Neural cell (in vitro differentiated cells): ENCODE measurements at regions not wholly inside any gene's neighbourhood (a gene's known extent, or its start where the extent isn't known, plus 50 kb on each side); places are given as distances from the start of the nearest gene placed in this dataset.
"Not testable (repeated sequence)": the region's sequence is repeated elsewhere in the genome, so short reads cannot be mapped to it uniquely, and the experiment has no call there.

Experiments
- H2AFZ ChIP-seq: fragments of 200-600, 300-800 bp; sonication (generic), shearing (Covaris generic); 2 replicates; pipeline ENCODE4 v1.6.0; 2014; ENCODE audit warnings: low read depth, mild to moderate bottlenecking, antibody characterized with exemption, low read length, moderate library complexity
- H3F3A ChIP-seq: fragments of 200-600 bp; shearing (Covaris generic); 2 replicates; pipeline ENCODE4 v1.6.1; 2016; ENCODE audit warnings: mild to moderate bottlenecking, moderate library complexity, mixed read lengths, antibody characterized with exemption, low read length; ENCODE audit not compliant: insufficient read depth, poor library complexity, severe bottlenecking
- H3K27ac ChIP-seq: fragments of 200-600, 300-800 bp; sonication (generic), shearing (Covaris generic); 2 replicates; pipeline ENCODE4 v1.5.1; 2014; ENCODE audit warnings: mild to moderate bottlenecking, low read length, moderate library complexity
- H3K27me3 ChIP-seq: fragments of 300-800, 200-600 bp; sonication (generic), shearing (Covaris generic); 2 replicates; pipeline ENCODE4 v1.6.0; 2014; ENCODE audit warnings: mild to moderate bottlenecking, low read depth, low read length, moderate library complexity; ENCODE audit not compliant: insufficient read depth
- H3K36me3 ChIP-seq: fragments of 300-800, 200-600 bp; sonication (generic), shearing (Covaris generic); 2 replicates; pipeline ENCODE4 v1.5.1; 2014; ENCODE audit warnings: mild to moderate bottlenecking, antibody characterized with exemption, low read length, moderate library complexity; ENCODE audit not compliant: insufficient read depth
- H3K4me2 ChIP-seq: fragments of 300-800, 200-600 bp; sonication (generic), shearing (Covaris generic); 2 replicates; pipeline ENCODE4 v1.6.0; 2014; ENCODE audit warnings: mild to moderate bottlenecking, low read length
- H3K4me3 ChIP-seq: fragments of 300-800, 200-600 bp; sonication (generic), shearing (Covaris generic); 2 replicates; pipeline ENCODE4 v1.5.1; 2014; ENCODE audit warnings: mild to moderate bottlenecking, low read length, moderate library complexity
- H3K79me2 ChIP-seq: fragments of 200-600 bp; shearing (Covaris generic); replicated peaks from 2 replicates; pipeline ENCODE4 v1.6.0; 2014; ENCODE audit warnings: mild to moderate bottlenecking, low read length, moderate library complexity; ENCODE audit not compliant: insufficient read depth
- H3K9ac ChIP-seq: fragments of 300-800, 200-600 bp; sonication (generic), shearing (Covaris generic); 2 replicates; pipeline ENCODE4 v1.6.1; 2016; ENCODE audit warnings: mild to moderate bottlenecking, low read length, mixed read lengths
- H3K9me2 ChIP-seq: fragments of 200-600 bp; shearing (Covaris generic); 2 replicates; pipeline ENCODE4 v1.6.1; 2016; ENCODE audit warnings: mild to moderate bottlenecking, low read length, mixed read lengths; ENCODE audit not compliant: insufficient read depth
- H3K9me3 ChIP-seq: fragments of 200-600, 300-800 bp; sonication (generic), shearing (Covaris generic); 2 replicates; pipeline ENCODE4 v1.6.1; 2016; ENCODE audit warnings: mild to moderate bottlenecking, mixed run types, low read length, moderate library complexity, mixed read lengths
- H4K20me1 ChIP-seq: fragments of 200-600 bp; shearing (Covaris generic); 2 replicates; pipeline ENCODE4 v1.6.1; 2016; ENCODE audit warnings: mild to moderate bottlenecking, mixed run types; ENCODE audit not compliant: insufficient read depth
- EP300 ChIP-seq: fragments of 450-650 bp; conservative IDR thresholded peaks from 2 replicates; pipeline ENCODE4 v1.6.1; 2014; ENCODE audit warnings: antibody characterized with exemption, mild to moderate bottlenecking, moderate library complexity; ENCODE audit not compliant: poor library complexity, severe bottlenecking
- EZH2 ChIP-seq: fragments of 200-600, 300-800 bp; shearing (Covaris generic), sonication (generic); IDR thresholded peaks from 2 replicates; pipeline ENCODE4 v1.6.1; 2014; ENCODE audit warnings: antibody characterized with exemption, low read length, borderline replicate concordance, mild to moderate bottlenecking; ENCODE audit not compliant: insufficient read depth, poor library complexity, severe bottlenecking
- MXI1 ChIP-seq: fragments of 450-650 bp; conservative IDR thresholded peaks from 2 replicates; pipeline ENCODE4 v1.6.1; 2014; ENCODE audit warnings: antibody characterized with exemption, mild to moderate bottlenecking; ENCODE audit not compliant: poor library complexity, severe bottlenecking
- POLR2AphosphoS5 ChIP-seq: IDR thresholded peaks from 2 replicates; pipeline ENCODE4 v1.6.1; 2012
- SMC3 ChIP-seq: fragments of 450-650 bp; conservative IDR thresholded peaks from 2 replicates; pipeline ENCODE4 v1.6.1; 2014; ENCODE audit warnings: antibody characterized with exemption, mild to moderate bottlenecking, moderate library complexity; ENCODE audit not compliant: poor library complexity
- TAF1 ChIP-seq: IDR thresholded peaks from 2 replicates; pipeline ENCODE4 v1.6.1; 2012; ENCODE audit warnings: low read depth
- TF ChIP-seq, protein P1 (sequence below): IDR thresholded peaks from 2 replicates; pipeline ENCODE4 v1.6.1; 2012; ENCODE audit warnings: borderline replicate concordance
- TF ChIP-seq, protein P2 (sequence below): fragments of 450-650 bp; IDR thresholded peaks from 2 replicates; pipeline ENCODE4 v1.5.1; 2014; ENCODE audit warnings: antibody characterized with exemption, mild to moderate bottlenecking, moderate library complexity; ENCODE audit not compliant: poor library complexity, severe bottlenecking

DNA sequence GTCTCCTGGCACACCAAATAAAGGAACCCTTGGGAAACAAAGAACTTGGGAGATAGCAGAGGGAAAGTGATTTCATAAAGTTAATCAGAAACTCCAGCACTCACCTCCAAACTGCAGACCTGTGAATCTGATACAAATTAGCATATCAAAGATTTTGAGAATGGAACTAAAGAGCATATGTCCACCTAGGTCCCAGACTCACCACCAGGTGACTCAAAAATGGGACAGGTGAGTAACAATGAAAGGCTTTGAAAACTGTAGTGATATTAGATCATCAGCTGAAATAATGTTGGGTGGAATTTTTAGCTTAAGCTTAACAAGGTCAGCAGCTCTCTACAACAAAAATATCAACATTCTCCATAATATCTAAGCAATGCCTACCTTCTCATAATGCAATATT is 214.8 kb downstream of the RERGL start:
- Histone ChIP-seq H3F3A (no peaks in the 10 kb centered on the region), H3K9me2 (no peaks in the 10 kb centered on the region), H3K9me3 (no peaks in the 10 kb centered on the region), H3K36me3 (no peaks in the 10 kb centered on the region), H3K4me3 (no peak overlapping the region), H3K27me3 (no peaks in the 10 kb centered on the region), H4K20me1 (no peaks in the 10 kb centered on the region), H3K79me2 (no peaks in the 10 kb centered on the region), H2AFZ (no peak overlapping the region), H3K9ac (no peak overlapping the region), H3K4me2 (no peak overlapping the region), H3K27ac (no peak overlapping the region)
- TF ChIP-seq MXI1 (no peak), EP300 (no peak), TAF1 (no peak), SMC3 (no peak), POLR2AphosphoS5 (no peak), EZH2 (no peak)
- TF ChIP-seq, protein P1, sequence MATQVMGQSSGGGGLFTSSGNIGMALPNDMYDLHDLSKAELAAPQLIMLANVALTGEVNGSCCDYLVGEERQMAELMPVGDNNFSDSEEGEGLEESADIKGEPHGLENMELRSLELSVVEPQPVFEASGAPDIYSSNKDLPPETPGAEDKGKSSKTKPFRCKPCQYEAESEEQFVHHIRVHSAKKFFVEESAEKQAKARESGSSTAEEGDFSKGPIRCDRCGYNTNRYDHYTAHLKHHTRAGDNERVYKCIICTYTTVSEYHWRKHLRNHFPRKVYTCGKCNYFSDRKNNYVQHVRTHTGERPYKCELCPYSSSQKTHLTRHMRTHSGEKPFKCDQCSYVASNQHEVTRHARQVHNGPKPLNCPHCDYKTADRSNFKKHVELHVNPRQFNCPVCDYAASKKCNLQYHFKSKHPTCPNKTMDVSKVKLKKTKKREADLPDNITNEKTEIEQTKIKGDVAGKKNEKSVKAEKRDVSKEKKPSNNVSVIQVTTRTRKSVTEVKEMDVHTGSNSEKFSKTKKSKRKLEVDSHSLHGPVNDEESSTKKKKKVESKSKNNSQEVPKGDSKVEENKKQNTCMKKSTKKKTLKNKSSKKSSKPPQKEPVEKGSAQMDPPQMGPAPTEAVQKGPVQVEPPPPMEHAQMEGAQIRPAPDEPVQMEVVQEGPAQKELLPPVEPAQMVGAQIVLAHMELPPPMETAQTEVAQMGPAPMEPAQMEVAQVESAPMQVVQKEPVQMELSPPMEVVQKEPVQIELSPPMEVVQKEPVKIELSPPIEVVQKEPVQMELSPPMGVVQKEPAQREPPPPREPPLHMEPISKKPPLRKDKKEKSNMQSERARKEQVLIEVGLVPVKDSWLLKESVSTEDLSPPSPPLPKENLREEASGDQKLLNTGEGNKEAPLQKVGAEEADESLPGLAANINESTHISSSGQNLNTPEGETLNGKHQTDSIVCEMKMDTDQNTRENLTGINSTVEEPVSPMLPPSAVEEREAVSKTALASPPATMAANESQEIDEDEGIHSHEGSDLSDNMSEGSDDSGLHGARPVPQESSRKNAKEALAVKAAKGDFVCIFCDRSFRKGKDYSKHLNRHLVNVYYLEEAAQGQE, result no peak
- TF ChIP-seq, protein P2, sequence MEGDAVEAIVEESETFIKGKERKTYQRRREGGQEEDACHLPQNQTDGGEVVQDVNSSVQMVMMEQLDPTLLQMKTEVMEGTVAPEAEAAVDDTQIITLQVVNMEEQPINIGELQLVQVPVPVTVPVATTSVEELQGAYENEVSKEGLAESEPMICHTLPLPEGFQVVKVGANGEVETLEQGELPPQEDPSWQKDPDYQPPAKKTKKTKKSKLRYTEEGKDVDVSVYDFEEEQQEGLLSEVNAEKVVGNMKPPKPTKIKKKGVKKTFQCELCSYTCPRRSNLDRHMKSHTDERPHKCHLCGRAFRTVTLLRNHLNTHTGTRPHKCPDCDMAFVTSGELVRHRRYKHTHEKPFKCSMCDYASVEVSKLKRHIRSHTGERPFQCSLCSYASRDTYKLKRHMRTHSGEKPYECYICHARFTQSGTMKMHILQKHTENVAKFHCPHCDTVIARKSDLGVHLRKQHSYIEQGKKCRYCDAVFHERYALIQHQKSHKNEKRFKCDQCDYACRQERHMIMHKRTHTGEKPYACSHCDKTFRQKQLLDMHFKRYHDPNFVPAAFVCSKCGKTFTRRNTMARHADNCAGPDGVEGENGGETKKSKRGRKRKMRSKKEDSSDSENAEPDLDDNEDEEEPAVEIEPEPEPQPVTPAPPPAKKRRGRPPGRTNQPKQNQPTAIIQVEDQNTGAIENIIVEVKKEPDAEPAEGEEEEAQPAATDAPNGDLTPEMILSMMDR, result no peak

DNA sequence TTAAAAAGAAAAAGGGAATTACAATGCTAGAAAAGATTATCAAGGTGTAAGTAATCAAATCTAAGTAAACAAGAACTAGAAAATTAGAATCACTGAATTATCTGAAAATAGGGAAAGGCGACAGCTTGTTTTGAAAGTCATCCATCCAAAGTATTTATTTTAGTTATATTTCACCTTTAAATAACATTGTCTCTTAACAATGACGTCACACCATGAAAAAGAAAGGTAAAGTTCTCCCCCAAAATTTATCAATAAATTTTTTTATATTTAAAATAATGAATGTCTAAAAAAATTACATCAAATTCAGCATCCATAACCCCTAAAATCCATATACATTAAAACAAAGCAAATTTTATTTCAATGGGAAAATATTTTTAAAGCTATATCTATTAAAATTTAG is 223.2 kb downstream of the RERGL start:
- Histone ChIP-seq H4K20me1 (no peaks in the 10 kb centered on the region), H3K9ac (no peak overlapping the region), H3K27ac (no peak overlapping the region), H2AFZ (no peak overlapping the region), H3K36me3 (no peaks in the 10 kb centered on the region), H3K27me3 (no peaks in the 10 kb centered on the region), H3K4me3 (no peak overlapping the region), H3F3A (no peaks in the 10 kb centered on the region), H3K4me2 (no peak overlapping the region), H3K79me2 (no peaks in the 10 kb centered on the region), H3K9me2 (no peaks in the 10 kb centered on the region), H3K9me3 (no peaks in the 10 kb centered on the region)
- TF ChIP-seq TAF1 (no peak), SMC3 (no peak), EP300 (no peak), MXI1 (no peak)
- TF ChIP-seq, protein P1, result no peak
- TF ChIP-seq, protein P2, result no peak

DNA sequence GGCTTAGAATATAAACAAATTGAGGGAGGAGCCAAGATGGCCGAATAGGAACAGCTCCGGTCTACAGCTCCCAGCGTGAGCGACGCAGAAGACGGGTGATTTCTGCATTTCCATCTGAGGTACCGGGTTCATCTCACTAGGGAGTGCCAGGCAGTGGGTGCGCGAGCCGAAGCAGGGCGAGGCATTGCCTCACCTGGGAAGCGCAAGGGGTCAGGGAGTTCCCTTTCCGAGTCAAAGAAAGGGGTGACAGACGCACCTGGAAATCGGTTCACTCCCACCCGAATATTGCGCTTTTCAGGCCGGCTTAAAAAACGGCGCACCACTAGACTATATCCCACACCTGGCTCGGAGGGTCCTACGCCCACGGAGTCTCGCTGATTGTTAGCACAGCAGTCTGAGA is 234.4 kb downstream of the RERGL start:
- H3K9me3 ChIP-seq, H4K20me1 ChIP-seq, H3K79me2 ChIP-seq, H3K4me3 ChIP-seq, H3K27ac ChIP-seq, H2AFZ ChIP-seq, H3K4me2 ChIP-seq, H3K9me2 ChIP-seq, H3K27me3 ChIP-seq, H3K9ac ChIP-seq, H3F3A ChIP-seq, H3K36me3 ChIP-seq: not testable (repeated sequence)
